Upper lobe of left lung (tissue), 4 donors: ENCODE measurements at regions not wholly inside any gene's neighbourhood (a gene's known extent, or its start where the extent isn't known, plus 50 kb on each side); places are given as distances from the start of the nearest gene placed in this dataset.

ENCODE experiments used
- POLR2A ChIP-seq, 4 donors: fragments of 450-650 bp; IDR thresholded peaks; one replicate each; pipeline ENCODE4 v1.5.1; 2016 to 2017; ENCODE audit warnings: antibody characterized with exemption in 4 of 4, mild to moderate bottlenecking in 2 of 4
- POLR2AphosphoS5 ChIP-seq, 2 donors: sonication (generic); formaldehyde crosslinking; IDR thresholded peaks; one replicate each; pipeline ENCODE4 v1.5.1; 2017; ENCODE audit warnings: antibody characterized with exemption in 2 of 2
- TF ChIP-seq, protein P1 (sequence below), 6 experiments: fragments of 450-650 bp in 4 of 6; fragments of 200-600 bp in 2 of 6; sonication (generic) in 2 of 6; IDR thresholded peaks; one replicate each; pipeline ENCODE4 v1.5.1; 2016 to 2019; ENCODE audit warnings: antibody characterized with exemption in 6 of 6

GRCh38 chr6:68094070-68094469, 541.0 kb upstream of the ADGRB3 start:
- TF ChIP-seq, protein P1, sequence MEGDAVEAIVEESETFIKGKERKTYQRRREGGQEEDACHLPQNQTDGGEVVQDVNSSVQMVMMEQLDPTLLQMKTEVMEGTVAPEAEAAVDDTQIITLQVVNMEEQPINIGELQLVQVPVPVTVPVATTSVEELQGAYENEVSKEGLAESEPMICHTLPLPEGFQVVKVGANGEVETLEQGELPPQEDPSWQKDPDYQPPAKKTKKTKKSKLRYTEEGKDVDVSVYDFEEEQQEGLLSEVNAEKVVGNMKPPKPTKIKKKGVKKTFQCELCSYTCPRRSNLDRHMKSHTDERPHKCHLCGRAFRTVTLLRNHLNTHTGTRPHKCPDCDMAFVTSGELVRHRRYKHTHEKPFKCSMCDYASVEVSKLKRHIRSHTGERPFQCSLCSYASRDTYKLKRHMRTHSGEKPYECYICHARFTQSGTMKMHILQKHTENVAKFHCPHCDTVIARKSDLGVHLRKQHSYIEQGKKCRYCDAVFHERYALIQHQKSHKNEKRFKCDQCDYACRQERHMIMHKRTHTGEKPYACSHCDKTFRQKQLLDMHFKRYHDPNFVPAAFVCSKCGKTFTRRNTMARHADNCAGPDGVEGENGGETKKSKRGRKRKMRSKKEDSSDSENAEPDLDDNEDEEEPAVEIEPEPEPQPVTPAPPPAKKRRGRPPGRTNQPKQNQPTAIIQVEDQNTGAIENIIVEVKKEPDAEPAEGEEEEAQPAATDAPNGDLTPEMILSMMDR (IDR thresholded peaks at IDR 0.05): no peak
- no peak for TF ChIP-seq POLR2AphosphoS5 (IDR thresholded peaks at IDR 0.05)
- TF ChIP-seq POLR2A (IDR thresholded peaks at IDR 0.05): no peak
